Activated T-cell treated with anti-CD3 and anti-CD28 coated beads, Interleukin-2, amount 50 U/mL, for 72 hours (primary cell): ENCODE measurements at regions not wholly inside any gene's neighbourhood (a gene's known extent, or its start where the extent isn't known, plus 50 kb on each side); places are given as distances from the start of the nearest gene placed in this dataset.
"Not testable (repeated sequence)": the region's sequence is repeated elsewhere in the genome, so short reads cannot be mapped to it uniquely, and the experiment has no call there.

Experiments
- ATAC-seq, 2 donors: fragments of 150-1000 bp; cut with Tn5 transposase; replicated peaks in 1 of 2; 2 replicates each; pipeline ENCODE4 v1.10.0; 2021; ENCODE audit warnings: moderate library complexity in 2 of 2, mild to moderate bottlenecking in 1 of 2
- DNase-seq, 2 donors: peaks; one replicate each; pipeline ENCODE4 v3.0.0; 2021 to 2022; ENCODE audit warnings: mixed read lengths in 1 of 2
- H3K27ac Mint-ChIP-seq: one replicate; pipeline ENCODE4 v1.8.0; 2022; ENCODE audit warnings: mild to moderate bottlenecking, moderate library complexity, mixed read lengths
- H3K27me3 Mint-ChIP-seq: one replicate; pipeline ENCODE4 v1.8.0; 2022; ENCODE audit warnings: low read depth, mixed read lengths
- H3K36me3 Mint-ChIP-seq, 2 donors: one replicate each; pipeline ENCODE4 v1.8.0; 2022; ENCODE audit warnings: mixed read lengths in 2 of 2, mild to moderate bottlenecking in 1 of 2; ENCODE audit not compliant: insufficient read depth in 2 of 2
- H3K4me1 Mint-ChIP-seq: one replicate; pipeline ENCODE4 v1.8.0; 2022; ENCODE audit warnings: low read depth, mixed read lengths
- H3K4me3 Mint-ChIP-seq, 2 donors: one replicate each; pipeline ENCODE4 v1.8.0; 2022; ENCODE audit warnings: mild to moderate bottlenecking in 2 of 2, mixed read lengths in 2 of 2, moderate library complexity in 2 of 2
- H3K9me3 Mint-ChIP-seq, 2 donors: one replicate each; pipeline ENCODE4 v1.8.0; 2022; ENCODE audit warnings: mixed read lengths in 2 of 2

DNA sequence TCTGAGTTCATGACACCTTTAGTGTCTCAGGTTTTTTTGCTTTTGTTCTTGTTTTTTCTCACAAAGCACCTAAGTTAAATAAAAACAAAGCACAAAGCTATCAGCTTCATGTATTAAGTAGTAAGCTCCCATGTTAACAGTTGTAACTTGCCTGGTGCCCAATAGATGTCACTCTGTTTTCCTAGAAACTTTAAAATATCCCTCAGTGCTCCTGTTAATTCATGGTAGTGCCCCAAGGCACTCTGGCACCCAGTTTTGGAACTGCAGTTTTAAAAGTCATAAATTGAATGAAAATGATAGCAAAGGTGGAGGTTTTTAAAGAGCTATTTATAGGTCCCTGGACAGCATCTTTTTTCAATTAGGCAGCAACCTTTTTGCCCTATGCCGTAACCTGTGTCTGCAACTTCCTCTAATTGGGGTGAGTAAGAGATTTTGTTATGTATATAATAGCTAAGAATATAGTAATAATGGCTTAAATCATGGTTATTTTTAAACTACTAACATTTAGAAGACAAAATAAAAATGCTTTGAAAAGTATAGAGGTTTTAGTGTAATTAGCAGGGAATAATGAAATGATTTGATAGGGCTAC, 555.0 kb upstream of the TMEFF2 start:
- Mint-ChIP-seq H3K4me1 (no peaks in the 10 kb centered on the region), H3K36me3 (no peaks in the 10 kb centered on the region), H3K4me3 (no peak overlapping the region), H3K9me3 (no peaks in the 10 kb centered on the region), H3K27ac (no peak overlapping the region), H3K27me3 (no peaks in the 10 kb centered on the region)
- DNase-seq, result no peak
- ATAC-seq, result no peak

DNA sequence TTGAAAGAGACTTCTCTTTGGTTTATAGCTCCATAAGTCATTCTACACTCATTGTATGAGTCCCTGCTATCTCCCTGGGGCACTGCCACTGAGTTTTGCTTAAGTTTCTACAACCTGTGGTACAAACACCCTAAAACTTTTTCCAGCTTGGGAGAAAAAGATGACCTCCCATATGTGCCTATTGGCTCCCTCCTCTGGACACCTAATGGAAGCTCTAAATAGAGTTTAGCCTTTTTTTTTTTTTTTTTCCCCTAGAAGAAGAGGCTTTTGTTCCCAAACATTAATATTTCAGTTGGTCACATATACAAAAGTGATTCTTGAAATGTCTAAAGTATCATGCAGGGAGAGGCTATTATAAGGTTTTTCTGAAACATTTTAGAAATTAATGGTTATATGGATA, 547.2 kb upstream of the TMEFF2 start:
- Mint-ChIP-seq H3K4me3 (no peak overlapping the region), H3K9me3 (no peaks in the 10 kb centered on the region), H3K27me3 (no peaks in the 10 kb centered on the region), H3K36me3 (peaks cover 0 to 1% of the 10 kb centered on the region in 2 donors), H3K27ac (no peak overlapping the region), H3K4me1 (no peaks in the 10 kb centered on the region)
- DNase-seq (no peak), ATAC-seq (no peak)

DNA sequence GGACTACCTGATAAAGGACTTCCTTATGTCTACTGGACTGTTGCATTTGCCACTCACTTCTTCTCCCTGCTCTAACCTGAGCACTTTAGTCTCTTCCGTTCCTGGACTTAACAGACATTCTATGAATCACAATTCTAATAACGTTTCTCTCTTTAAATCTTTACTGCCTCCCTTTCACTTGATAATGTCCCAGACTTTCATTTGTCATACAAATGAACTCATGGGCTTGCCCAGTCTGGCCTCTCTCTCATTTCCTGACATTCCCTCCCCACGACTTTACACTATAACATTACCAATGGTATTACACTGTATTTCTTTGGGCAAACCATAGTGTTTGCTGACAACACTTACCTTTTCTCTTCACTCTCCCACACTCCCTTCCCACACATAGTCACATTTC, 540.7 kb upstream of the TMEFF2 start:
- H3K4me3 Mint-ChIP-seq, result no peak overlapping the region
- H3K4me1 Mint-ChIP-seq, result no peaks in the 10 kb centered on the region
- peaks cover 0 to 1% of the 10 kb centered on the region in 2 donors for H3K36me3 Mint-ChIP-seq
- H3K9me3 Mint-ChIP-seq, result no peaks in the 10 kb centered on the region
- no peak for ATAC-seq
- DNase-seq, result no peak
- no peak overlapping the region for H3K27ac Mint-ChIP-seq
- no peaks in the 10 kb centered on the region for H3K27me3 Mint-ChIP-seq

DNA sequence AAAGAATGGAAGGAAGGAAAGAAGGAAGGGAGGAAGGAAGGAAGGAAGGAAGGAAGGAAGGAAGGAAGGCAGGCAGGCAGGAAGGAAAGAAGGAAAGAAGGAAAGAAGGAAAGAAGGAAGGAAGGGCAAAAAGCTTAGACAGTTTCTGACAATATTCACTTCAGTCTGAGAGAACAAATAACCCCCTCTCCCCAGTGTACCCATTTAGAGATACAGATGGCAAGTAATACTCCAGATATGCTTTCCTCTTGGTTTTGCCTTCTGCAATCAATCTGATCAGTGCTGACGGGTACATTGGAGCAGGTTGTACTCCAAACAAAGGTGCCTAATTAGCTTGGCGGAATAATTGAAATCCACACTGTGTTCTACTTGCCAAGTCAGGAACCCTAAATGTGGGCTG, 534.6 kb upstream of the TMEFF2 start:
- H3K36me3 Mint-ChIP-seq, result no peaks in the 10 kb centered on the region
- H3K4me1 Mint-ChIP-seq, result no peaks in the 10 kb centered on the region
- no peaks in the 10 kb centered on the region for H3K27me3 Mint-ChIP-seq
- no peak overlapping the region for H3K27ac Mint-ChIP-seq
- H3K9me3 Mint-ChIP-seq, result peaks cover 0 to 2% of the 10 kb centered on the region in 2 donors
- no peak for DNase-seq
- H3K4me3 Mint-ChIP-seq, result no peak overlapping the region
- no peak for ATAC-seq

DNA sequence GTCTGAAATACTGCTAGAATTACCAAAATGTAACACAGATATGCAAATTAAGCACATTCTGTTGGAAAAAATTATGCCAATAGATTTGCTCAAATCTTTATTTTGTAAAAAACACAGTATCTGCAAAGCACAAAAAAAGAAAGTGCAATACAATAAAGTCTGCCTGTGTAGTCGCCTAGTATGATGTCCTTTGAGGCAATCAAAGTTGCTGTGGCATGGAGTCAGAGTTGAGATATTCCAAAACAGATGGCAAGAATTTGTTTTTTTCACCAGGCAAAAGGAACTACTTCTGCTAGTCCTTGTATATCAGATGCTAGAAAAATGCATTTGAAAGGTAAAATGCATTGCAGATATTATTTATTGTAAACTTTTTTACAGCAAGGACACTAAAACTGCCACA, 531.3 kb upstream of the TMEFF2 start:
- peaks cover 0 to 2% of the 10 kb centered on the region in 2 donors for H3K9me3 Mint-ChIP-seq
- H3K27ac Mint-ChIP-seq, result no peak overlapping the region
- no peak overlapping the region for H3K4me3 Mint-ChIP-seq
- no peaks in the 10 kb centered on the region for H3K4me1 Mint-ChIP-seq
- no peaks in the 10 kb centered on the region for H3K36me3 Mint-ChIP-seq
- ATAC-seq, result no peak
- no peak for DNase-seq
- no peaks in the 10 kb centered on the region for H3K27me3 Mint-ChIP-seq

DNA sequence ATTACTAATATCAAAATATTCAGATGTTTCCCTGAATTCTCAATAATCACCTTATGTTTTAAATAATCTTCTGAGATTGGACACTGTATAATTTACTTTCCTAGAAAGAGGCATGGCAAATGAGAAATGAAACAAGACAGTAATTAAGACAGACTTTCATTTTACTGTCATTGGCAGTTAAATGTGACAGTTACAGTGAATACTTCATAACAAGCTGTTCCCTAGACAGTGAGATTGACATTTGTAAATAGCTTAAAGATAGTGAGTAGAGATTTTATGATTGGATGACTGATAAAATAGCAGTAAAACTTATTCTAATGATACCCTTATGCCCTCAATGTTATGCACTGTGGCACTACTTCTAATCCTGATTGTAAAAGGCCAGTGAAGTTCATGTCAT, 524.9 kb upstream of the TMEFF2 start:
- Mint-ChIP-seq H3K27ac (no peak overlapping the region), H3K36me3 (no peaks in the 10 kb centered on the region), H3K4me3 (no peak overlapping the region), H3K27me3 (no peaks in the 10 kb centered on the region), H3K4me1 (no peaks in the 10 kb centered on the region), H3K9me3 (peaks cover 2 to 5% of the 10 kb centered on the region in 2 donors)
- no peak for DNase-seq
- ATAC-seq, result no peak

DNA sequence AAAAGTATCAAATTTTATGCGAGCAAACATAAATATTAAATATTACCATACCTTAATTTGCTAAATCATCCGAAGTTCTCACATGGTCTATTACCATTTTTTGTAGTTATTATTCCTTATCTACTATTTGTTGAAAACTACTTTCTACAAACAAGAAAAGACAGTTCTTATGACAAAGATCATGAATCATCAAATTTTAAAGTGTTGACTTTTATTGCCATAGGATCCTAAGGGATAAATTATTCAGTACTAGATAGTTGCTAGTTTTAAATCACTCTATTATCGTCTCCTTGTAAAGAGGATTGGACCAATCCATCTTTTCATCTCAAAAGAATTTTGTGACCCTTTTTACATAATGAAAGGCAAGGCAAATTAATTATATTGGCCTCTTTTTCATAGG, 523.6 kb upstream of the TMEFF2 start:
- Mint-ChIP-seq H3K9me3 (peaks cover 2 to 5% of the 10 kb centered on the region in 2 donors), H3K27me3 (no peaks in the 10 kb centered on the region), H3K4me3 (no peak overlapping the region), H3K27ac (no peak overlapping the region), H3K4me1 (no peaks in the 10 kb centered on the region), H3K36me3 (no peaks in the 10 kb centered on the region)
- DNase-seq (no peak), ATAC-seq (no peak)

DNA sequence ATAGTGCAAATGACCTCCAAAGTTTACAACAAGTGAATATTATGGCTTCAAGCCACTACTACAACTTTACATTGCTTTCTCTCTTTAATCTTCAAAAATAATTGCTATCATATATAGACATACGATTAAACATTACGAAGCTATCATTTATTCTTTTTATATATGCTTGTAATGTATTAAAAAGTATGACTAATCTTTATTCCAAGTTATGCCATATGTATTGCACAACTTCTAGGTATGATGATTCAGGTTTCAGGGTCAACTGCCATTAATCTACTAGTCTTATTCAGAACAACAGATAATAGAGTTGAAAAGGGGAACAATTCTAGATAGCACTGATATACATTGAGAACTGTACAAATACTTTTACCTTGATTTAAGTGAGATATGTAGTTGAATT, 506.2 kb upstream of the TMEFF2 start:
- ATAC-seq, result no peak
- no peaks in the 10 kb centered on the region for H3K36me3 Mint-ChIP-seq

DNA sequence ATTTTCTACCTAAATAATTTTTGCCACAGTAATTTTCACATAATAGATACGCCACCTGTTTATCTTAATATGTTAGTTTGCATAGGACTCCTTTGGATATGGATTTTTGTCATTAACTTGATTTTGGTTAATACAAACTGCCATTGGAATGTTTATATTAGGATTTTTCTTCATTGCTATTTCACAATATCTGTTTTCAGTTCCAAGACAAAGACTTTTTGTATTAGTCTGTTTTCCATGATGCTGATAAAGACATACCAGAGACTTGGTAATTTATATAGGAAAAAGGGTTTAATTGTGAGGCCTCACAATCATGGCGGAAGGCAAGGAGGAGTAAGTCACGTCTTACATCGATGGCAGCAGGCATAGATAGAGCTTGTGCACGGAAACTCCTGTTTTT, 503.1 kb upstream of the TMEFF2 start:
- Mint-ChIP-seq H3K27me3 (no peaks in the 10 kb centered on the region), H3K4me1 (no peaks in the 10 kb centered on the region), H3K27ac (no peak overlapping the region), H3K9me3 (no peaks in the 10 kb centered on the region), H3K4me3 (no peak overlapping the region), H3K36me3 (no peaks in the 10 kb centered on the region)
- no peak for ATAC-seq
- no peak for DNase-seq

More for the DNA sequence above, 506.2 kb upstream of the TMEFF2 start:
- Mint-ChIP-seq H3K9me3 (no peaks in the 10 kb centered on the region), H3K4me1 (no peaks in the 10 kb centered on the region), H3K4me3 (no peak overlapping the region), H3K27ac (no peak overlapping the region), H3K27me3 (no peaks in the 10 kb centered on the region)
- no peak for DNase-seq

DNA sequence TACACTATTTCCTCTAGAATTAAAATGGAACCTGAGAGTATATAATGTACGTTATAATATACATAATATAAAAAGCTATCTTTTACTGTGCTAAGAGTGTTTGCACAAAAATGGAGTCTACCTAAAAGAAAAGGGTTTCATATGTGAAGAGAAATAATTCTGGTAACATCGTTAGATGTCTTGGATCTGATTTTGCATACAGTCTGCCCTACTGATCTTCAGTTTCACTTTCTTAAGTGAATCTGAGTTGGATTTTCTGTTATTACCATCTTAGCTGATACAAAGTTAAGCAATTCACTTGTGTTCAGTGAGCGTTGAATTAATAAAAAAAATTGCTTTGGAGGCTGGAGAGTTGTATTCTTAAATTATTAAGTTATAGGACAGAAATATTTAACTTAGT, 502.1 kb upstream of the TMEFF2 start:
- Mint-ChIP-seq H3K27me3 (no peaks in the 10 kb centered on the region), H3K9me3 (no peaks in the 10 kb centered on the region), H3K4me1 (no peaks in the 10 kb centered on the region), H3K27ac (no peak overlapping the region), H3K4me3 (no peak overlapping the region), H3K36me3 (no peaks in the 10 kb centered on the region)
- DNase-seq, result no peak
- no peak for ATAC-seq

DNA sequence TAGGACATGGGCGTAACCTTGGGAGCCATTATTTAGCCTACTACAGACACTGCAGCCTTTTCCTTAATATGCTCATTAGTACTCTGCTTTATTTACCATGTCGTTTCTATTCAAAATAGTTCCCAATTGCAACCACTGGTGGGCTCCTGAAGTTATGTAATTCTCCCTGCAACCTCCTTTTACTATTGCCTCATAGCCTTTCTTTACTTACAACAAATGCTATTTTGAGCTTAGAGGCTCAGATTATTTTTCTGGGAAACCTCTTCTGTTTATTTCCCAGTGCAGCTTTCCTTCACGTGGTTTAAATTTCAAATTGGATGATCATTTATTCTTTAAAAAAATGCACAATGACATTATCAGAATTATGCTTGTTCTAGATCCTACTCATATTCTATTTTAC, 492.3 kb upstream of the TMEFF2 start:
- H3K27me3 Mint-ChIP-seq, result no peaks in the 10 kb centered on the region
- ATAC-seq (no peak), DNase-seq (no peak)
- H3K4me3 Mint-ChIP-seq, result no peak overlapping the region
- no peaks in the 10 kb centered on the region for H3K9me3 Mint-ChIP-seq
- H3K27ac Mint-ChIP-seq, result no peak overlapping the region
- no peaks in the 10 kb centered on the region for H3K4me1 Mint-ChIP-seq
- H3K36me3 Mint-ChIP-seq, result no peaks in the 10 kb centered on the region

DNA sequence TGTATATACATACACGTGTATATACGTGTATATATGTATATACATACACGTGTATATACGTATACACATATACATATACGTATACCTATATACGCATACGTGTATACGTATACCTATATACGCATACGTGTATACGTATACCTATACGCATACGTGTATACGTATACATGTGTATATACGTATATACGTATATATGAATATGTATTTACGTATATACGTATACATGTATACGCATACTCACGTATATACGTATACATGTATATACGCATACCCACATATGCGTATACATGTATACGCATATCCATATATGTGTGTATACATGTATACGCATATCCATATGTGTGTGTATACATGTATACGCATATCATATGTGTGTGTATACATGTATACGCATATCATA, 487.8 kb upstream of the TMEFF2 start:
- not testable (repeated sequence) for H3K9me3 Mint-ChIP-seq, H3K36me3 Mint-ChIP-seq, ATAC-seq

DNA sequence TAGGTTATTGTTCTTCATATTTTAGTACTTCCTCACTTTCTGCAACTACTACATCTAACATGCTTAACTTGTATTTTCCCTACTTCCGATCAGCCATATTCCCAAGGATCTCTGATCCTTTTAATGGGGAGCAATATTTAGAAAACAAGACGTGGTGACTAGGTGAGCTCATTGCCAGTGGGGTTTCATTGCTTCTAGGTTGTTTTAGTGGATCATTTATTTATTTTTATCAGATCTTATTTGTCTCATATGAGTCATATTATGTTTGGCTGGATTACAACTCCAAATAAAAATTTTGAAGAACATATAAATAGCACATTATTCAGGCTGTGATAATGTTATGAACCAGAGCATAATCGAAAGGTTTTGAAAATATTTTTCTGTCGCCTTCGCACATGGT, 480.9 kb upstream of the TMEFF2 start:
- ATAC-seq, result no peak
- DNase-seq, result no peak
- Mint-ChIP-seq H3K9me3 (peaks cover 2 to 5% of the 10 kb centered on the region in 2 donors), H3K36me3 (no peaks in the 10 kb centered on the region), H3K4me1 (no peaks in the 10 kb centered on the region), H3K27ac (no peak overlapping the region), H3K27me3 (no peaks in the 10 kb centered on the region), H3K4me3 (no peak overlapping the region)

More for the DNA sequence above, 487.8 kb upstream of the TMEFF2 start:
- not testable (repeated sequence) for H3K4me3 Mint-ChIP-seq, H3K4me1 Mint-ChIP-seq, H3K27me3 Mint-ChIP-seq, H3K27ac Mint-ChIP-seq, DNase-seq

DNA sequence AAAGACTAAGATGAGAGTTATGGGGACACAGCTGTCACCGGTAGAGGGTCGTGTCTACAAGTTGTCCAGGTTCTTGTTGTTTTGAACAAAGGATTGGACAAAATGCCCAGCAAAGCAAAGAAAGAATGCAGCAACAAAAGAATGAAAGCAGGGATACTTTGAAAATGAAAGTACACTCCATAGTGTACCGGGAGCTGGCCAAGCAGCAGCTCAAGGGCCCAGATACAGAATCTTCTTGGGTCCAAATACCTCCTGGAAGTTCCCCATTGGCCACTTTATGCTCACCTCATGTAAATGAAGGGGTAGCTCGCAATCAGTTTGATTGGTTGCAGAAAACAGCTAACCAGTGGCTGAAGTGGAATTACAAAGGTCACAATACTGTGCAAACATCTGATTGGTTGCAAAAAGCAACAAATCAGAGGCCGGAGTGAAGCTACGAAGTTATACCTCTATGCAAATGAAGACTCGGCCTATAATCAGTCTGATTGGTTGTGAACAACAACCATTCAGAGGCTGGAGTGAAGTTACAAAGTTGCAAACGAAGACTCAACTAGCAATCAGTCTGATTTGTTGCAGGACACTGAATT, 474.9 kb upstream of the TMEFF2 start:
- no peak for ATAC-seq
- Mint-ChIP-seq H3K27me3 (no peaks in the 10 kb centered on the region), H3K9me3 (peaks cover 2 to 5% of the 10 kb centered on the region in 2 donors), H3K27ac (no peak overlapping the region), H3K4me1 (no peaks in the 10 kb centered on the region), H3K36me3 (no peaks in the 10 kb centered on the region), H3K4me3 (no peak overlapping the region)
- no peak for DNase-seq
